ENCODE measurements at regions not wholly inside any gene's neighbourhood (a gene's known extent, or its start where the extent isn't known, plus 50 kb on each side); places are given as distances from the start of the nearest gene placed in this dataset.
"Not testable (repeated sequence)": the region's sequence is repeated elsewhere in the genome, so short reads cannot be mapped to it uniquely, and the experiment has no call there.

- DNase-seq (ENCODE audit: low read depth in 2 of 2), result not testable (repeated sequence)
Measured at GRCh38 chr5:58308384-58308783, 151.5 kb downstream of the PLK2 start.

- no peak for DNase-seq (ENCODE audit: low read depth in 2 of 2)
Measured at GRCh38 chr5:58300346-58300895, 159.5 kb downstream of the PLK2 start.

GRCh38 chr5:58299256-58299655 lies 160.6 kb downstream of the PLK2 start:
- DNase-seq (ENCODE audit: low read depth in 2 of 2), result no peak

- peak in 1 of 2 donors; percentile 78 for DNase-seq (ENCODE audit: low read depth in 2 of 2)
Measured at GRCh38 chr5:58294598-58295305, 165.1 kb downstream of the PLK2 start.

- not testable (repeated sequence) for DNase-seq (ENCODE audit: low read depth in 2 of 2)
Measured at GRCh38 chr5:58288275-58288674, 171.6 kb downstream of the PLK2 start.

- DNase-seq (ENCODE audit: low read depth in 2 of 2), result no peak
Measured at GRCh38 chr5:58286741-58287140, 173.1 kb downstream of the PLK2 start.

GRCh38 chr5:58285900-58286299 lies 174.0 kb downstream of the PLK2 start:
- no peak for DNase-seq (ENCODE audit: low read depth in 2 of 2)

- DNase-seq (ENCODE audit: low read depth in 2 of 2), result no peak
Measured at GRCh38 chr5:58284886-58285285, 175.0 kb downstream of the PLK2 start.

- no peak for DNase-seq (ENCODE audit: low read depth in 2 of 2)
Measured at GRCh38 chr5:58281189-58281588, 178.7 kb downstream of the PLK2 start.

- no peak for DNase-seq (ENCODE audit: low read depth in 2 of 2)
Measured at GRCh38 chr5:58279259-58279658, 180.6 kb downstream of the PLK2 start.

GRCh38 chr5:58276431-58276830 lies 183.5 kb downstream of the PLK2 start:
- DNase-seq (ENCODE audit: low read depth in 2 of 2), result peak in 1 of 2 donors; percentile 45

GRCh38 chr5:58275516-58275915 lies 184.4 kb downstream of the PLK2 start:
- no peak for DNase-seq (ENCODE audit: low read depth in 2 of 2)

- peak in 1 of 2 donors; percentile 42 for DNase-seq (ENCODE audit: low read depth in 2 of 2)
Measured at GRCh38 chr5:58274191-58274590, 185.7 kb downstream of the PLK2 start.

GRCh38 chr5:58273711-58274110 lies 186.2 kb downstream of the PLK2 start:
- peak in 1 of 2 donors; percentile 64 for DNase-seq (ENCODE audit: low read depth in 2 of 2)

GRCh38 chr5:58268268-58268667 lies 191.6 kb downstream of the PLK2 start:
- DNase-seq (ENCODE audit: low read depth in 2 of 2), result peak; percentile 98 to 99

GRCh38 chr5:58266402-58266801 lies 193.5 kb downstream of the PLK2 start:
- DNase-seq (ENCODE audit: low read depth in 2 of 2), result peak; percentile 75 to 79

- DNase-seq (ENCODE audit: low read depth in 2 of 2), result no peak
Measured at GRCh38 chr5:58265246-58265930, 194.5 kb downstream of the PLK2 start.

- peak in 1 of 2 donors; percentile 45 for DNase-seq (ENCODE audit: low read depth in 2 of 2)
Measured at GRCh38 chr5:58264276-58264675, 195.6 kb downstream of the PLK2 start.

GRCh38 chr5:58263296-58263695 lies 196.6 kb downstream of the PLK2 start:
- DNase-seq (ENCODE audit: low read depth in 2 of 2), result no peak

- DNase-seq (ENCODE audit: low read depth in 2 of 2), result no peak
Measured at GRCh38 chr5:58262226-58262625, 197.7 kb downstream of the PLK2 start.

GRCh38 chr5:58261605-58262004 lies 198.3 kb downstream of the PLK2 start:
- peak; percentile 81 to 83 for DNase-seq (ENCODE audit: low read depth in 2 of 2)

GRCh38 chr5:58260243-58260642 lies 199.6 kb downstream of the PLK2 start:
- DNase-seq (ENCODE audit: low read depth in 2 of 2), result no peak

GRCh38 chr5:58259685-58260152 lies 200.2 kb downstream of the PLK2 start:
- DNase-seq (ENCODE audit: low read depth in 2 of 2), result peak in 1 of 2 donors; percentile 91
